ENCODE measurements at regions not wholly inside any gene's neighbourhood (a gene's known extent, or its start where the extent isn't known, plus 50 kb on each side); places are given as distances from the start of the nearest gene placed in this dataset.

GRCh38 chr21:24265987-24266386 lies 1341.3 kb downstream of the MRPL39 start:
- TF ChIP-seq EP300 (IDR thresholded peaks at IDR 0.05; ENCODE audit: borderline replicate concordance) (no peak), REST (IDR thresholded peaks at IDR 0.05; ENCODE audit: low read depth) (no peak), CREB1 (IDR thresholded peaks at IDR 0.05; ENCODE audit: low read depth) (no peak), USF1 (IDR thresholded peaks at IDR 0.05) (no peak)
